IMR-90 (cell line): ENCODE measurements at regions not wholly inside any gene's neighbourhood (a gene's known extent, or its start where the extent isn't known, plus 50 kb on each side); places are given as distances from the start of the nearest gene placed in this dataset.

ENCODE experiments used
- CEBPB ChIP-seq: IDR thresholded peaks from 2 replicates; pipeline ENCODE4 v1.6.1; 2012; ENCODE audit warnings: low read depth, low read length, improper control_type of control experiment
- CTCF ChIP-seq: conservative IDR thresholded peaks from 2 replicates; pipeline ENCODE4 v1.5.1; 2012; ENCODE audit warnings: mild to moderate bottlenecking, low read depth, low read length, improper control_type of control experiment
- MAFK ChIP-seq: IDR thresholded peaks from 2 replicates; pipeline ENCODE4 v1.6.1; 2012; ENCODE audit warnings: low read depth, low read length, improper control_type of control experiment
- RFX5 ChIP-seq: IDR thresholded peaks from 2 replicates; pipeline ENCODE4 v1.8.0; 2012; ENCODE audit warnings: low read depth, mild to moderate bottlenecking, low read length, moderate library complexity

DNA sequence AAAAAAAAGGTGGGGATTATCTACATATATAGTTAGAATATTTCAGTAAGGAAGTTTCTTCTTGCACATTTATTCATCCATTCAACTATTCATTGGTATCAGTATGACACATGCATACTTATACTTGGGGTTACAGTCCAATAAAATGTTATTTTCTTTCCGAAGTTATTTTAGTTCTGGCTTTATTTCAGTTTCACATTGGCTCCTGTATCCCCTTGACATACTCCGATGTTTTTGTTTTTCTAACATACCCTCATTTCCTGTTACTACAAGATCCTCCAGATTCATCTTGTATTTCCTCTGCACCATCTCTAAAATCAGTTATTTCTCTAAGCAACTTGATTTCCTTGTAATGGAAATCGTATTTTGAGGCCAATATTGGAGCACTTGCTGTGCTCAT lies 435.5 kb upstream of the MON1B start:
- TF ChIP-seq RFX5 (no peak), CEBPB (no peak), MAFK (no peak), CTCF (no peak)
